ENCODE measurements at regions not wholly inside any gene's neighbourhood (a gene's known extent, or its start where the extent isn't known, plus 50 kb on each side); places are given as distances from the start of the nearest gene placed in this dataset.

- DNase-seq (ENCODE audit: low read depth): no peak
- no peak overlapping the region for H3K4me3 ChIP-seq (ENCODE audit: low read depth, low read length)
- no peak for TF ChIP-seq CTCF (IDR thresholded peaks at IDR 0.05; ENCODE audit: insufficient read depth, low read length)
Measured at GRCh38 chr2:177329064-177329463, 63.5 kb upstream of the AGPS start.

- TF ChIP-seq CTCF (IDR thresholded peaks at IDR 0.05; ENCODE audit: insufficient read depth, low read length): no peak
- no peak overlapping the region for H3K4me3 ChIP-seq (ENCODE audit: low read depth, low read length)
Measured at GRCh38 chr2:177331466-177331997, 61.0 kb upstream of the AGPS start.

GRCh38 chr2:177332026-177332991, 60.3 kb upstream of the AGPS start:
- peak; percentile 70 for TF ChIP-seq CTCF (IDR thresholded peaks at IDR 0.05; ENCODE audit: insufficient read depth, low read length)
- DNase-seq (ENCODE audit: low read depth): peak; percentile 91
- H3K4me3 ChIP-seq (ENCODE audit: low read depth, low read length): no peak overlapping the region

More at GRCh38 chr2:177331466-177331997, 61.0 kb upstream of the AGPS start:
- DNase-seq (ENCODE audit: low read depth): no peak

GRCh38 chr2:177332992-177333388, 59.6 kb upstream of the AGPS start:
- no peak for TF ChIP-seq CTCF (IDR thresholded peaks at IDR 0.05; ENCODE audit: insufficient read depth, low read length)

GRCh38 chr2:177334940-177335543, 57.5 kb upstream of the AGPS start:
- peak; percentile 69 for DNase-seq (ENCODE audit: low read depth)
- TF ChIP-seq CTCF (IDR thresholded peaks at IDR 0.05; ENCODE audit: insufficient read depth, low read length): peak; percentile 89
- no peak overlapping the region for H3K4me3 ChIP-seq (ENCODE audit: low read depth, low read length)

More at GRCh38 chr2:177332992-177333388, 59.6 kb upstream of the AGPS start:
- no peak overlapping the region for H3K4me3 ChIP-seq (ENCODE audit: low read depth, low read length)
- no peak for DNase-seq (ENCODE audit: low read depth)

- peak; percentile 66 for DNase-seq (ENCODE audit: low read depth)
- no peak for TF ChIP-seq CTCF (IDR thresholded peaks at IDR 0.05; ENCODE audit: insufficient read depth, low read length)
- no peak overlapping the region for H3K4me3 ChIP-seq (ENCODE audit: low read depth, low read length)
Measured at GRCh38 chr2:177335917-177336450, 56.6 kb upstream of the AGPS start.
